NAMALWA (cell line): ENCODE measurements at regions not wholly inside any gene's neighbourhood (a gene's known extent, or its start where the extent isn't known, plus 50 kb on each side); places are given as distances from the start of the nearest gene placed in this dataset.

ENCODE experiments used
- DNase-seq: peaks from one replicate; pipeline ENCODE4 v3.0.0-alpha.2; 2015; ENCODE audit warnings: low spot score

- DNase-seq, result no peak
These were observed 1244.1 kb upstream of the CDH6 start for GRCh38 chr5:29949301-29949872.

GRCh38 chr5:29944327-29944726 lies 1249.2 kb upstream of the CDH6 start:
- no peak for DNase-seq

GRCh38 chr5:29942089-29942488 lies 1251.4 kb upstream of the CDH6 start:
- DNase-seq, result no peak

- DNase-seq, result no peak
These were observed 1253.5 kb upstream of the CDH6 start for GRCh38 chr5:29939988-29940387.

GRCh38 chr5:29935371-29935770 lies 1258.1 kb upstream of the CDH6 start:
- DNase-seq, result no peak

GRCh38 chr5:29930316-29930715 lies 1263.2 kb upstream of the CDH6 start:
- no peak for DNase-seq

- no peak for DNase-seq
These were observed 1269.4 kb upstream of the CDH6 start for GRCh38 chr5:29924107-29924506.

- no peak for DNase-seq
These were observed 1287.7 kb upstream of the CDH6 start for GRCh38 chr5:29905626-29906353.

- no peak for DNase-seq
These were observed 1290.6 kb upstream of the CDH6 start for GRCh38 chr5:29902859-29903258.

- no peak for DNase-seq
These were observed 1293.9 kb upstream of the CDH6 start for GRCh38 chr5:29899583-29899982.

GRCh38 chr5:29897916-29898315 lies 1295.6 kb upstream of the CDH6 start:
- DNase-seq, result no peak

- DNase-seq, result no peak
These were observed 1296.8 kb upstream of the CDH6 start for GRCh38 chr5:29896646-29897045.

- DNase-seq, result no peak
These were observed 1298.8 kb upstream of the CDH6 start for GRCh38 chr5:29894668-29895067.

- no peak for DNase-seq
These were observed 1304.4 kb upstream of the CDH6 start for GRCh38 chr5:29889051-29889450.

GRCh38 chr5:29885595-29885994 lies 1307.9 kb upstream of the CDH6 start:
- DNase-seq, result no peak

- no peak for DNase-seq
These were observed 1311.5 kb upstream of the CDH6 start for GRCh38 chr5:29882036-29882435.

- no peak for DNase-seq
These were observed 1314.1 kb upstream of the CDH6 start for GRCh38 chr5:29879401-29879800.

GRCh38 chr5:29878599-29878998 lies 1314.9 kb upstream of the CDH6 start:
- no peak for DNase-seq

GRCh38 chr5:29867155-29867554 lies 1326.3 kb upstream of the CDH6 start:
- DNase-seq, result no peak

GRCh38 chr5:29853711-29854220 lies 1339.7 kb upstream of the CDH6 start:
- no peak for DNase-seq

- no peak for DNase-seq
These were observed 1341.2 kb upstream of the CDH6 start for GRCh38 chr5:29852329-29852728.

GRCh38 chr5:29845206-29845605 lies 1348.3 kb upstream of the CDH6 start:
- DNase-seq, result no peak

- no peak for DNase-seq
These were observed 1360.1 kb upstream of the CDH6 start for GRCh38 chr5:29833394-29833793.

- DNase-seq, result no peak
These were observed 1371.0 kb upstream of the CDH6 start for GRCh38 chr5:29822521-29822920.
